Activated naive CD4-positive, alpha-beta T cell treated with anti-CD3 and anti-CD28 coated beads, Interleukin-2, amount 50 U/mL, for 24 hours (primary cell): ENCODE measurements at regions not wholly inside any gene's neighbourhood (a gene's known extent, or its start where the extent isn't known, plus 50 kb on each side); places are given as distances from the start of the nearest gene placed in this dataset.

ENCODE experiments used
- H3K27ac Mint-ChIP-seq: one replicate; pipeline ENCODE4 v1.8.0; 2021; ENCODE audit warnings: mild to moderate bottlenecking, mixed read lengths
- H3K27me3 Mint-ChIP-seq: one replicate; pipeline ENCODE4 v1.8.0; 2021; ENCODE audit warnings: mixed read lengths
- H3K36me3 Mint-ChIP-seq: one replicate; pipeline ENCODE4 v1.8.0; 2021; ENCODE audit warnings: mixed read lengths
- H3K4me1 Mint-ChIP-seq: one replicate; pipeline ENCODE4 v1.8.0; 2021; ENCODE audit warnings: mixed read lengths
- H3K4me3 Mint-ChIP-seq: one replicate; pipeline ENCODE4 v1.8.0; 2021; ENCODE audit warnings: mild to moderate bottlenecking, mixed read lengths
- H3K9me3 Mint-ChIP-seq: one replicate; pipeline ENCODE4 v1.8.0; 2021; ENCODE audit warnings: mixed read lengths

- Mint-ChIP-seq H3K27me3 (peaks cover 7% of the 10 kb centered on the region), H3K9me3 (peaks cover 15% of the 10 kb centered on the region), H3K27ac (no peak overlapping the region), H3K4me1 (no peaks in the 10 kb centered on the region), H3K4me3 (no peak overlapping the region), H3K36me3 (no peaks in the 10 kb centered on the region)
Measured at GRCh38 chr2:14944562-14945346, 312.2 kb downstream of the LRATD1 start.

- H3K4me3 Mint-ChIP-seq, result no peak overlapping the region
- H3K9me3 Mint-ChIP-seq, result peaks cover 5% of the 10 kb centered on the region
- H3K36me3 Mint-ChIP-seq, result no peaks in the 10 kb centered on the region
- no peaks in the 10 kb centered on the region for H3K4me1 Mint-ChIP-seq
- peaks cover 6% of the 10 kb centered on the region for H3K27me3 Mint-ChIP-seq
- H3K27ac Mint-ChIP-seq, result no peak overlapping the region
Measured at GRCh38 chr2:14951569-14952285, 319.2 kb downstream of the LRATD1 start.

DNA sequence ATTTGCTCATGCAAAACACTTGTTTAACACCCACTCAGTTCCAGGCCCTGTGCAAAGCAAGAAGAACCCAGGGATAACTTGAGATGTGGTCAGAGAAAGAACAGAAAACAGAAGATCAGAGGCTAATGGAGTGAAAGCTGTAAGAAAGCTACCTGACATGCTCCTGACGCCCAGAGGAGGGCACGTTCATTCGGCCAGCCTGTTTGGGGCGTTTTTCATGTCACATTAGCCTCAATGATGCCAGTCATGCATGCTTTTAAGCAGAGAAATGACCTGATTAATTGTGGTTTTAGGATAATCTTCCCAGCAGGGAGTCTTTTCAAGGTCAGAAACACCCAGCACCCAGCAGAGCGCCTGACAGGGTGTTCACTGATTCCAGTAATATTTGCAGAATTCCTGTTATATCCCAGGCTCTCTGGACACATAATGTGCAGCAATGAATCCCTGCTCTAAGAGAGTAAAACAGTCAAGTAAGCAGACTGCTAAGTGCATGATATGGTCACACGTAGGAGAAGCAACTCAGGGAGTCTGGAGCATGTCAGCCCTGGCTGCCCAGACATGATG, 320.0 kb downstream of the LRATD1 start:
- H3K4me3 Mint-ChIP-seq, result no peak overlapping the region
- no peak overlapping the region for H3K27ac Mint-ChIP-seq
- H3K36me3 Mint-ChIP-seq, result no peaks in the 10 kb centered on the region
- no peaks in the 10 kb centered on the region for H3K9me3 Mint-ChIP-seq
- peaks cover 6% of the 10 kb centered on the region for H3K27me3 Mint-ChIP-seq
- no peaks in the 10 kb centered on the region for H3K4me1 Mint-ChIP-seq

- Mint-ChIP-seq H3K27ac (no peak overlapping the region), H3K4me1 (no peaks in the 10 kb centered on the region), H3K9me3 (no peaks in the 10 kb centered on the region), H3K27me3 (peaks cover 4% of the 10 kb centered on the region), H3K36me3 (no peaks in the 10 kb centered on the region), H3K4me3 (no peak overlapping the region)
Measured at GRCh38 chr2:14960686-14961324, 328.3 kb downstream of the LRATD1 start.

DNA sequence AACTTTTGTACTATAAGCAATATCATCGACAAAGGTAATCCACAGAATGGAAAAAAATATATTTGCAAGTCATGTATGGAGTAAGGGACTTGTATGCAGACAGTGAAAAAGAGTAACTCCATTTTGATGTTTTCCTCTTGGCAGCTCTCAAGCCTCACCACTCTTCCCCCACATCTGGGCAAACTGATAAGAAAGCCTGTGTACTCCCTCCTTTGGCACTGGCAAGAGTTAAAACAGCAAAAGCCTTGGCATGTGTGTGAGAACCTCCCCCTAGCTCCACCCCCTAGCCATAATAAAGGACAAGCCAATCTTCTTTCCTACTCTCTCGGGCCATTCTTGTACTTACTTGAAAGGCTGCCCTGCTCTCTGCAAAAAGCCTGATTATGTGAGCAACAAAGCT, 335.2 kb downstream of the LRATD1 start:
- H3K4me1 Mint-ChIP-seq, result no peaks in the 10 kb centered on the region

GRCh38 chr2:14975381-14975780, 342.9 kb downstream of the LRATD1 start:
- Mint-ChIP-seq H3K27me3 (peaks cover 4% of the 10 kb centered on the region), H3K4me3 (no peak overlapping the region), H3K9me3 (no peaks in the 10 kb centered on the region), H3K36me3 (no peaks in the 10 kb centered on the region), H3K27ac (no peak overlapping the region), H3K4me1 (no peaks in the 10 kb centered on the region)

More for the DNA sequence above, 335.2 kb downstream of the LRATD1 start:
- H3K27ac Mint-ChIP-seq, result no peak overlapping the region
- H3K27me3 Mint-ChIP-seq, result peaks cover 2% of the 10 kb centered on the region
- H3K36me3 Mint-ChIP-seq, result no peaks in the 10 kb centered on the region
- H3K4me3 Mint-ChIP-seq, result no peak overlapping the region
- H3K9me3 Mint-ChIP-seq, result no peaks in the 10 kb centered on the region

- H3K36me3 Mint-ChIP-seq, result no peaks in the 10 kb centered on the region
- no peak overlapping the region for H3K27ac Mint-ChIP-seq
- H3K27me3 Mint-ChIP-seq, result peaks cover 6% of the 10 kb centered on the region
- no peak overlapping the region for H3K4me3 Mint-ChIP-seq
- no peaks in the 10 kb centered on the region for H3K9me3 Mint-ChIP-seq
- H3K4me1 Mint-ChIP-seq, result no peaks in the 10 kb centered on the region
Measured at GRCh38 chr2:14977021-14977420, 344.5 kb downstream of the LRATD1 start.

DNA sequence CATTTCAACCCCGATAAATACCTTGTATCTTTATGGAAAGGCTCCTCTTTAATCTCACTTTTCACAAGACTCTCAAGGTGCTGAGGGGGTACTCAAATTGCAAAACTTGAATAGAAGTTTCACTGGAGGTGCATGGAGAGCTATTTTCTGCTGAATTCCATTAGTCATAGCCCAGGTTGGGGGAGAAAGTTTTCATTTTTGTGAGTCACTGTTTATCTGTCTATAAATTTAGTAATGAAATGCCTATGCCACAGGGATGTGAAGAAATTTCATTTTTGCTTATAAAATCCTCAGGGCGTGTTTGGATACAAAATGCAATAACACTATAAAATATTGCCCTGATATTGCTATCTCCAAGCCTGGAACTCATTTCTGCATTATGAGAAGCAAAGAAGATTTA, 346.3 kb downstream of the LRATD1 start:
- no peak overlapping the region for H3K4me3 Mint-ChIP-seq

DNA sequence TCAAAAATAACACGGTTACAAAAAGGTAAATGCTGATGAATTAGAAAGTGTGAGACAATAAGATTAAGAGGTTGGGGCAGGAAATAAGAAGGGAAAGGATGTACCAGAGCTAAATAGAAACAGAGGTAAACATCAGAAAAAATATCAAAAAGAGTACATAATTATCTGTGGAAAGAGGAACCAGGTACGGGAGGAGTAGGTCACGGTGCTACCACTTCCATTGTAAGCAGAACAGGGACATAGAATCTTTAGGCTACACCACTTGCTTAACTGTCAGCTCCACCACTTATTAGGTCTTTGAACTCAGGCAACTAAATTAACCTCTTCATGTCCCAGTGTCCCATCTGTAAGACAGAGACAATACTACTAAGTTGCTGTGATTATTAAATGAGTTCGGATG, 350.3 kb downstream of the LRATD1 start:
- Mint-ChIP-seq H3K36me3 (no peaks in the 10 kb centered on the region), H3K27me3 (peaks cover 17% of the 10 kb centered on the region), H3K4me1 (no peaks in the 10 kb centered on the region), H3K4me3 (no peak overlapping the region), H3K9me3 (no peaks in the 10 kb centered on the region), H3K27ac (no peak overlapping the region)

More for the DNA sequence above, 346.3 kb downstream of the LRATD1 start:
- no peaks in the 10 kb centered on the region for H3K4me1 Mint-ChIP-seq
- no peak overlapping the region for H3K27ac Mint-ChIP-seq
- peaks cover 9% of the 10 kb centered on the region for H3K27me3 Mint-ChIP-seq
- H3K36me3 Mint-ChIP-seq, result no peaks in the 10 kb centered on the region
- H3K9me3 Mint-ChIP-seq, result no peaks in the 10 kb centered on the region

- Mint-ChIP-seq H3K4me1 (no peaks in the 10 kb centered on the region), H3K9me3 (no peaks in the 10 kb centered on the region), H3K27ac (no peak overlapping the region), H3K4me3 (no peak overlapping the region), H3K36me3 (no peaks in the 10 kb centered on the region), H3K27me3 (peaks cover 11% of the 10 kb centered on the region)
Measured at GRCh38 chr2:14988600-14988999, 356.1 kb downstream of the LRATD1 start.

DNA sequence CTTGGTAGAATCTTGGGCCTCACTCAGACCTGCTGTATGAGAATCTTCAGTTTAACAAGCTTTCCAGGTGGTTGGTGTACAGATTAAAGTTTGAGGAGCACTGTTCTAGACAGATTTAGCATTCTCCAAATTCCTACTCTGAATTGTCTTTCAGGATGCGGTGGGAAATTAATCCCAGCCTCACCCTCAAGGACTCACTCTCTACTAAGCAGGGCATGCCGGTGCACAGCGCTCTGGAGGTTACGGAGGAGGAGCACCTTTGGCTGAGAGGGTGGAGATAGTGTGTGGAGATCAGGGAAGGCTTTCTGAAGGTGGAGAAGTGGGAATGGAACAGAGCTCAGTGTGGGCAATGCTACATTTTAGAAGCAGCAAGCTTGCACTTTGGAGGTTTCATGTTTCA, 359.2 kb downstream of the LRATD1 start:
- no peaks in the 10 kb centered on the region for H3K9me3 Mint-ChIP-seq
- no peaks in the 10 kb centered on the region for H3K36me3 Mint-ChIP-seq
- H3K27me3 Mint-ChIP-seq, result peaks cover 8% of the 10 kb centered on the region
- H3K4me3 Mint-ChIP-seq, result no peak overlapping the region
- H3K27ac Mint-ChIP-seq, result no peak overlapping the region
- H3K4me1 Mint-ChIP-seq, result no peaks in the 10 kb centered on the region

DNA sequence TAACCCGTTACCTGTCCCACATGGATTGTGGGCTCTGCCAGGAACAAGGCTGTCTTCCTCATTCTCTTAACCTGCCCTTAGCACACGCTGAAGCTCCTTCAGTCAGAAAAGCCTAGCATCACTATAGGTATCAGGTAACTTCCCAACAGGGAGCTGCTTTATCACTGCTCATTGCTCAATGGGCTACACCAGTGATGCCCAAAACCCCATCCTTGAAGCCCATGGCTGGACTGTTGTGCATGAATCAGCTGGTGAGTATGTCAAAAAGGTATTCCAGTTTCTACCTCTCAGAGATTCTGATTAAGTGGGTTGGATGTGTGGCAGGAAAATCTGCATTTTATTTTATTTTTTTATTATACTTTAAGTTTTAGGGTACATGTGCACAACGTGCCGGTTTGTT, 362.2 kb downstream of the LRATD1 start:
- Mint-ChIP-seq H3K9me3 (no peaks in the 10 kb centered on the region), H3K27me3 (peaks cover 6% of the 10 kb centered on the region), H3K4me3 (no peak overlapping the region), H3K36me3 (no peaks in the 10 kb centered on the region), H3K4me1 (no peaks in the 10 kb centered on the region), H3K27ac (no peak overlapping the region)

- Mint-ChIP-seq H3K4me3 (no peak overlapping the region), H3K27me3 (peaks cover 6% of the 10 kb centered on the region), H3K27ac (no peak overlapping the region), H3K36me3 (no peaks in the 10 kb centered on the region), H3K9me3 (no peaks in the 10 kb centered on the region), H3K4me1 (no peaks in the 10 kb centered on the region)
Measured at GRCh38 chr2:14996351-14997014, 364.0 kb downstream of the LRATD1 start.

DNA sequence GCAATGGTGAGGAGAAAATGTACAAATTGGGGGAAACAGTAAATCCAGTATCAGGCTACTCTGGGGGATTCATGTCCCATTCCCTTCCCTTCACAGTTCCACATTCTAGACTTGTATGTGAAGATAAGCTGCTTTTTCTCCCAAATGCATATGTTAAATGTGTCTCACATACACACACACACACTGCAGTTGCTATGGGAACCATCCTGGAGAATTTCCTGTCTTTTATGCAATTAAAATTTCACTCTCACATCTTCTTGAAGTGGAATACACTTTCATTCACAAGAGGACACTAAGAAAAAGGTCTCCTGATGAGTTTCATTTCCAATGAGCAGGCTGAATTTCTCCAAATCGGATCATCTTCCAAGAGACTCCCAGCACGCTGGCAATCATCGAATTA, 366.0 kb downstream of the LRATD1 start:
- Mint-ChIP-seq H3K36me3 (no peaks in the 10 kb centered on the region), H3K27me3 (peaks cover 6% of the 10 kb centered on the region), H3K4me1 (no peaks in the 10 kb centered on the region), H3K27ac (no peak overlapping the region), H3K9me3 (no peaks in the 10 kb centered on the region), H3K4me3 (no peak overlapping the region)

DNA sequence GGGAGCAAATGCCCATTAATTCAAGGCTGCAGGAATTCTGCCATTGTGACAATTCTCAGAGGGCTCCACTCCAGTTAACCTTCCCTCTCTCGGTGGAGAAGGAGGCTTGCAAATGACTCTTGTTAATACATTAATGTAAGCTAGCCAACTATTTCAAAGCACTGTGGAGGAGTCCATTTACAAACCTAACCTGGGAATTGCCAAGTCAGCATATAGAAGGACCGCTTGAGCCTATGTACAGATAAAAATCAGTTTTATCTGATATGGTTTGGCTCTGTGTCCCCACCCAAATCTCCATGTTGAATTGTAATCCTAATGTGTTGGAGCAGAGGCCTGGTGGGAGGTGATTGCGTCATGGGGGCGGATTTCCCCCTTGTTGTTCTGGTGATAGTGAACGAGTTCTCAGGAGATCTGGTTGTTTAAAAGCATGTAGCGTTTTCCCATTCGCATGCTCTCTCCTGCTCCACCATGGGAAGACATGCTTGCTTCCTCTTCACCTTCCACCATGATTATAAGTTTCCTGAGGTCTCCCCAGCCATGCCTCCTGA, 366.7 kb downstream of the LRATD1 start:
- H3K27ac Mint-ChIP-seq, result no peak overlapping the region
- H3K4me1 Mint-ChIP-seq, result no peaks in the 10 kb centered on the region
- H3K4me3 Mint-ChIP-seq, result no peak overlapping the region
- H3K27me3 Mint-ChIP-seq, result peaks cover 6% of the 10 kb centered on the region
- H3K36me3 Mint-ChIP-seq, result no peaks in the 10 kb centered on the region
- no peaks in the 10 kb centered on the region for H3K9me3 Mint-ChIP-seq
